SH-SY5Y (cell line): ENCODE measurements at regions not wholly inside any gene's neighbourhood (a gene's known extent, or its start where the extent isn't known, plus 50 kb on each side); places are given as distances from the start of the nearest gene placed in this dataset.

Source experiments
- GATA2 ChIP-seq: IDR thresholded peaks from 2 replicates; pipeline ENCODE4 v1.6.1; 2011; ENCODE audit warnings: mild to moderate bottlenecking, low read depth, low read length
- GATA3 ChIP-seq: IDR thresholded peaks from 2 replicates; pipeline ENCODE4 v1.6.1; 2011; ENCODE audit warnings: low read depth, mild to moderate bottlenecking, low read length, moderate library complexity

- TF ChIP-seq GATA3, result no peak
- TF ChIP-seq GATA2, result no peak
Observed at GRCh38 chr2:234631646-234632514, 135.0 kb upstream of the ARL4C start.
